Hepatocyte (in vitro differentiated cells): ENCODE measurements at regions not wholly inside any gene's neighbourhood (a gene's known extent, or its start where the extent isn't known, plus 50 kb on each side); places are given as distances from the start of the nearest gene placed in this dataset.
"Not testable (repeated sequence)": the region's sequence is repeated elsewhere in the genome, so short reads cannot be mapped to it uniquely, and the experiment has no call there.

Source experiments
- DNase-seq: peaks from one replicate; pipeline ENCODE4 v3.0.0-alpha.2; 2016; ENCODE audit warnings: low spot score
- H2AFZ ChIP-seq: fragments of 200-600 bp; sonication (generic); 2 replicates; pipeline ENCODE4 v1.6.0; 2016; ENCODE audit warnings: antibody characterized with exemption, mild to moderate bottlenecking
- H3K27ac ChIP-seq: fragments of 200-600 bp; sonication (generic); 2 replicates; pipeline ENCODE4 v1.5.1; 2016; ENCODE audit warnings: mild to moderate bottlenecking
- H3K27me3 ChIP-seq: fragments of 200-600 bp; sonication (generic); 2 replicates; pipeline ENCODE4 v1.6.1; 2016
- H3K36me3 ChIP-seq: fragments of 200-600 bp; sonication (generic); replicated peaks from 2 replicates; pipeline ENCODE4 v1.5.1; 2016; ENCODE audit warnings: low read depth; ENCODE audit not compliant: insufficient read depth
- H3K4me1 ChIP-seq: fragments of 200-600 bp; sonication (generic); 2 replicates; pipeline ENCODE4 v1.5.1; 2016; ENCODE audit warnings: mild to moderate bottlenecking, moderate library complexity; ENCODE audit not compliant: insufficient read depth
- H3K4me2 ChIP-seq: fragments of 200-600 bp; sonication (generic); 2 replicates; pipeline ENCODE4 v1.6.0; 2016
- H3K4me3 ChIP-seq: fragments of 200-600 bp; sonication (generic); 2 replicates; pipeline ENCODE4 v1.5.1; 2016; ENCODE audit warnings: mild to moderate bottlenecking
- H3K79me2 ChIP-seq: fragments of 200-600 bp; sonication (generic); 2 replicates; pipeline ENCODE4 v1.6.0; 2017; ENCODE audit warnings: mild to moderate bottlenecking
- H3K9me2 ChIP-seq: fragments of 200-600 bp; sonication (generic); replicated peaks from 2 replicates; pipeline ENCODE4 v1.6.0; 2017; ENCODE audit warnings: mild to moderate bottlenecking; ENCODE audit not compliant: insufficient read depth
- H3K9me3 ChIP-seq: fragments of 200-600 bp; sonication (generic); 2 replicates; pipeline ENCODE4 v1.5.1; 2016; ENCODE audit warnings: low read depth, mild to moderate bottlenecking
- H4K20me1 ChIP-seq: fragments of 200-600 bp; sonication (generic); 2 replicates; pipeline ENCODE4 v1.6.0; 2016; ENCODE audit warnings: mild to moderate bottlenecking; ENCODE audit not compliant: insufficient read depth, poor library complexity, severe bottlenecking
- EZH2 ChIP-seq: fragments of 200-600 bp; sonication (generic); IDR thresholded peaks from 2 replicates; pipeline ENCODE4 v1.6.1; 2016; ENCODE audit warnings: antibody characterized with exemption, mild to moderate bottlenecking, borderline replicate concordance
- EZH2phosphoT487 ChIP-seq: fragments of 200-600 bp; sonication (generic); IDR thresholded peaks from one replicate; pipeline ENCODE4 v1.6.1; 2018; ENCODE audit warnings: antibody characterized with exemption, mild to moderate bottlenecking, low read depth, moderate library complexity; ENCODE audit not compliant: unreplicated experiment, severe bottlenecking
- WGBS: methylation state at CpG from one replicate; pipeline ENCODE4 v1.1.6; 2016; ENCODE audit warnings: low lambda C conversion rate; ENCODE audit errors: missing lambda C conversion rate; 5-methylcytosine and 5-hydroxymethylcytosine counted together
- TF ChIP-seq, protein P1 (sequence below): fragments of 200-600 bp; sonication (generic); IDR thresholded peaks from 2 replicates; pipeline ENCODE4 v1.5.1; 2016; ENCODE audit warnings: antibody characterized with exemption, mild to moderate bottlenecking; ENCODE audit not compliant: poor library complexity

DNA sequence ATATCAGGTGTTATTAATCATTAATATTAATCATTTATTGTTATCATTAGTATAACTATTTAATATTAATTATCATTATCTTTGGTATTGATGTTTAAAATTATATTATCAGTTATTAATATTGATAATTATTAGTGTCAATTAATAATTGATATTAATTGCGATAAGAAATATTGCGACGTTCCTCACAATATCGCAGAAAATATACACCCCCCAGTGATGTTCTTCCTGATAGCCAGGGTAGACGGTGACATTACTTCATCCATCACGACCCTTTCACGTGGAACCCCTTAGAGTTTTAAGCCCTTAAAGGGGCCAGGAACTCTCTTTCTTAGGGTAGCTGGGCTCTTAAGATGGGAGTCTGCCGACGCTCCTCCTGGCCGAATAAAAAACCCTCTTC, 98.6 kb upstream of the OSBPL11 start:
- Histone ChIP-seq H3K27me3 (no peaks in the 10 kb centered on the region), H3K36me3 (no peaks in the 10 kb centered on the region), H3K79me2 (no peaks in the 10 kb centered on the region), H3K4me3 (no peak overlapping the region), H3K27ac (no peak overlapping the region), H3K4me2 (no peak overlapping the region), H3K9me2 (no peaks in the 10 kb centered on the region), H4K20me1 (no peaks in the 10 kb centered on the region), H3K4me1 (peaks cover 11% of the 10 kb centered on the region), H3K9me3 (no peaks in the 10 kb centered on the region), H2AFZ (no peak overlapping the region)
- 95% methylated on average over 10 of the region's 10 CpGs for WGBS
- DNase-seq = no peak
- TF ChIP-seq EZH2 = no peak
- no peak for TF ChIP-seq EZH2phosphoT487
- TF ChIP-seq, protein P1, sequence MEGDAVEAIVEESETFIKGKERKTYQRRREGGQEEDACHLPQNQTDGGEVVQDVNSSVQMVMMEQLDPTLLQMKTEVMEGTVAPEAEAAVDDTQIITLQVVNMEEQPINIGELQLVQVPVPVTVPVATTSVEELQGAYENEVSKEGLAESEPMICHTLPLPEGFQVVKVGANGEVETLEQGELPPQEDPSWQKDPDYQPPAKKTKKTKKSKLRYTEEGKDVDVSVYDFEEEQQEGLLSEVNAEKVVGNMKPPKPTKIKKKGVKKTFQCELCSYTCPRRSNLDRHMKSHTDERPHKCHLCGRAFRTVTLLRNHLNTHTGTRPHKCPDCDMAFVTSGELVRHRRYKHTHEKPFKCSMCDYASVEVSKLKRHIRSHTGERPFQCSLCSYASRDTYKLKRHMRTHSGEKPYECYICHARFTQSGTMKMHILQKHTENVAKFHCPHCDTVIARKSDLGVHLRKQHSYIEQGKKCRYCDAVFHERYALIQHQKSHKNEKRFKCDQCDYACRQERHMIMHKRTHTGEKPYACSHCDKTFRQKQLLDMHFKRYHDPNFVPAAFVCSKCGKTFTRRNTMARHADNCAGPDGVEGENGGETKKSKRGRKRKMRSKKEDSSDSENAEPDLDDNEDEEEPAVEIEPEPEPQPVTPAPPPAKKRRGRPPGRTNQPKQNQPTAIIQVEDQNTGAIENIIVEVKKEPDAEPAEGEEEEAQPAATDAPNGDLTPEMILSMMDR = no peak

DNA sequence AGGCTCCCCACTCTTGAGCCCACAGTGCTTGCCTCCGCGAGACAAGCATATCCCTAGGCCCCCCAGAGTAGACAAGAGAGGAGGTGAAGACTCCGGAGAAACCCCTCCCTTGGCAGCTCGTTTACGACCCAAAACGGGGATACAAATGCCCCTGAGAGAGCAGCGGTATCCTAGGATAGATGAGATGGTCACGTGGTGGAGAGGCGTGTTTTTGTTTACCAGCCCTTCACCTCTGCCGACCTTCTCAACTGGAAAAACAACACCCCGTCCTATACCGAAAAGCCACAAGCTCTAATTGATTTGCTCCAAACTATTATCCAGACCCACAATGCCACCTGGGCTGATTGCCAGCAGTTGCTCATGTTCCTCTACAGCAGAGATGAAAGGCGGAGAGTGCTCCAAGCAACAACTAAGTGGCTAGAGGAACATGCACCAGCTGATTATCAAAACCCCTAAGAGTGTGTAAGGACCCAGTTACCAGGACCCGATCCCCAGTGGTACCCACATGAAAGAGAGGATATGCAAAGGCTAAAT, 99.5 kb upstream of the OSBPL11 start:
- Histone ChIP-seq H3K36me3 (no peaks in the 10 kb centered on the region), H3K4me3 (no peak overlapping the region), H3K9me2 (no peaks in the 10 kb centered on the region), H3K4me1 (peaks cover 11% of the 10 kb centered on the region), H3K79me2 (no peaks in the 10 kb centered on the region), H3K27me3 (no peaks in the 10 kb centered on the region), H3K9me3 (no peaks in the 10 kb centered on the region), H3K27ac (peak overlapping the region; percentile 51), H2AFZ (no peak overlapping the region), H3K4me2 (no peak overlapping the region), H4K20me1 (no peaks in the 10 kb centered on the region)
- no peak for TF ChIP-seq EZH2phosphoT487
- TF ChIP-seq, protein P1 = no peak
- TF ChIP-seq EZH2 = no peak
- WGBS = 86% methylated on average over 14 of the region's 14 CpGs
- no peak for DNase-seq

DNA sequence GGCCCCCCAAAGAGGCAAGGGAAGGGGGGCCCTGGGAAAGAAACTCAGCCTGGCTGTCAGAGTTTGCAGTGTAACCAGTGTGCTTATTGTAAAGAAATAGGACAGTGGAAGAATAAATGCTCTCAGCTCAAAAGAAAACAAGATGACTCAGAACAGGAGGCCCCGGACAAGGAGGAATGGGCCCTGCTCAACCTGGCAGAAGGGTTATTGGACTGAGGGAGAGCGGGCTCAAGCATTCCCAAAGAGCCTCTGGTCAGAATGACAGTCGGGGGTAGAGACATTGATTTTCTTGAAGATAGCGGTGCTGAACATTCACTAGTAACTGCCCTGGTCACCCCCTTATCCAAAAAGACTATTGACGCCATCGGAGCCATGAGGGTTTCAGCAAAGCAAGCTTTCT, 100.4 kb upstream of the OSBPL11 start:
- no peak overlapping the region for H3K4me2 ChIP-seq
- H3K27me3 ChIP-seq = no peaks in the 10 kb centered on the region
- 80% methylated on average over 6 of the region's 6 CpGs for WGBS
- no peak overlapping the region for H2AFZ ChIP-seq
- H4K20me1 ChIP-seq = no peaks in the 10 kb centered on the region
- H3K27ac ChIP-seq = peak overlapping the region; percentile 82
- no peaks in the 10 kb centered on the region for H3K9me3 ChIP-seq
- peaks cover 11% of the 10 kb centered on the region for H3K4me1 ChIP-seq
- H3K4me3 ChIP-seq = no peak overlapping the region
- H3K9me2 ChIP-seq = no peaks in the 10 kb centered on the region
- DNase-seq = no peak
- no peaks in the 10 kb centered on the region for H3K79me2 ChIP-seq
- no peak for TF ChIP-seq EZH2
- TF ChIP-seq, protein P1 = no peak
- TF ChIP-seq EZH2phosphoT487 = no peak
- H3K36me3 ChIP-seq = no peaks in the 10 kb centered on the region

DNA sequence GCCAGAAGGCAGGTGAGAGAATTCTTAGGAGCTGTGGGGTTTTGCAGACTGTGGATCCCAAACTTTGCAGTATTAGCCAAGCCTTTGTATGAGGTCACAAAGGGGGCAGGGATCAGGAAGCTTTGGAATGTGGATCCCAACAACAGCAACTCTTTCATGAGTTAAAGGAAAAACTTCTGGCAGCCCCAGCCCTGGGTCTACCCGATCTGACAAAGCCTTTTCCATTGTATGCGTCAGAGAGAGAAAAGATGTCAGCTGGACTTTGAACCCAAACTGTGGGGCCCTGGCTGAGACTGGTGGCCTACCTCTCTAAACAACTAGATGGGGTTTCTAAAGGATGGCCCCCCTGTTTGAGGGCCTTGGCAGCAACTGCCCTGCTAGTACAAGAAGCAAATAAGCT, 101.8 kb upstream of the OSBPL11 start:
- H3K9me3 ChIP-seq, H3K79me2 ChIP-seq, H2AFZ ChIP-seq, H3K4me2 ChIP-seq, H3K4me3 ChIP-seq, DNase-seq, H3K36me3 ChIP-seq, H4K20me1 ChIP-seq, H3K9me2 ChIP-seq, H3K27me3 ChIP-seq: not testable (repeated sequence)
- Histone ChIP-seq H3K4me1 (peaks cover 11% of the 10 kb centered on the region), H3K27ac (peak overlapping the region; percentile 82)
- WGBS = 42% methylated on average over 2 of the region's 2 CpGs

DNA sequence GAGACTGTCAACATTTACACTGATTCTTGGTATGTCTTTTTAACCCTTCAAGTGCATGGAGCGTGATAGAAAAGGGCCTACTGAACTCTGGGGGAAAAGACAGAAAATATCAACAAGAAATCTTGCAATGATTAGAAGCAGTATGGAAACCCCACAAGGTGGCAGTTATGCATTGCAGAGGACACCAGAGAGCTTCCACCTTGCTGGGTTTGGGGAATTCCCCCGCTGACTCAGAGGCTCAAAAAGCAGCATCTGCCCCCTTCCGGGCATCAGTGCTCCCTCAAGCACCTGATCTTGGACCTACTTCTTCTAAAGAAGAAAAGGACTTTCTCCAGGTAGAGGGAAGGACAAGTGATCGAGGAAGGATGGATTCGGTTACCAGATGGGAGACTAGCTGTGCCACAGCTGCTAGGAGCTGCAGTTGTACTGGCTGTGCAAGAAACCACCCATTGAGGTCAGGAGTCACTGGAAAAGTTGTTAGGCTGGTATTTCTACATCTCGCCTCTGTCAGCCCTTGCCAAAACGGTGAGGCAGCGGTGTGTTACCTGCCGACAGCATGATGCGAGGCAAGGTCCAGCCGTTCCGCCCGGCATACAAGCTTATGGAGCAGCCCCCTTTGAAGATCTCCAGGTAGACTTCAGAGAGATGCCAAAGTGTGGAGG, 102.8 kb upstream of the OSBPL11 start:
- DNase-seq = peak; percentile 32
- H3K9me2 ChIP-seq, H3K27me3 ChIP-seq, H2AFZ ChIP-seq, H3K4me2 ChIP-seq, H3K4me3 ChIP-seq, H3K36me3 ChIP-seq, H3K79me2 ChIP-seq, H4K20me1 ChIP-seq, H3K9me3 ChIP-seq: not testable (repeated sequence)
- peaks cover 11% of the 10 kb centered on the region for H3K4me1 ChIP-seq
- H3K27ac ChIP-seq = peak overlapping the region; percentile 82
- 79% methylated on average over 13 of the region's 13 CpGs for WGBS
